VCaP (cell line): ENCODE measurements at regions not wholly inside any gene's neighbourhood (a gene's known extent, or its start where the extent isn't known, plus 50 kb on each side); places are given as distances from the start of the nearest gene placed in this dataset.

Source experiments
- H3K27ac ChIP-seq: fragments of 450-650 bp; 2 replicates; pipeline ENCODE4 v1.5.1; 2017
- TF ChIP-seq, protein P1 (sequence below): fragments of 450-650 bp; conservative IDR thresholded peaks from 2 replicates; pipeline ENCODE4 v1.5.1; 2017; ENCODE audit warnings: mild to moderate bottlenecking, moderate library complexity

GRCh38 chr1:22398656-22399420, 52.8 kb upstream of the ZBTB40 start:
- peak overlapping the region; percentile 19; the same call in 1 of the 2 replicates for H3K27ac ChIP-seq
- TF ChIP-seq, protein P1, sequence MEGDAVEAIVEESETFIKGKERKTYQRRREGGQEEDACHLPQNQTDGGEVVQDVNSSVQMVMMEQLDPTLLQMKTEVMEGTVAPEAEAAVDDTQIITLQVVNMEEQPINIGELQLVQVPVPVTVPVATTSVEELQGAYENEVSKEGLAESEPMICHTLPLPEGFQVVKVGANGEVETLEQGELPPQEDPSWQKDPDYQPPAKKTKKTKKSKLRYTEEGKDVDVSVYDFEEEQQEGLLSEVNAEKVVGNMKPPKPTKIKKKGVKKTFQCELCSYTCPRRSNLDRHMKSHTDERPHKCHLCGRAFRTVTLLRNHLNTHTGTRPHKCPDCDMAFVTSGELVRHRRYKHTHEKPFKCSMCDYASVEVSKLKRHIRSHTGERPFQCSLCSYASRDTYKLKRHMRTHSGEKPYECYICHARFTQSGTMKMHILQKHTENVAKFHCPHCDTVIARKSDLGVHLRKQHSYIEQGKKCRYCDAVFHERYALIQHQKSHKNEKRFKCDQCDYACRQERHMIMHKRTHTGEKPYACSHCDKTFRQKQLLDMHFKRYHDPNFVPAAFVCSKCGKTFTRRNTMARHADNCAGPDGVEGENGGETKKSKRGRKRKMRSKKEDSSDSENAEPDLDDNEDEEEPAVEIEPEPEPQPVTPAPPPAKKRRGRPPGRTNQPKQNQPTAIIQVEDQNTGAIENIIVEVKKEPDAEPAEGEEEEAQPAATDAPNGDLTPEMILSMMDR, result no peak

DNA sequence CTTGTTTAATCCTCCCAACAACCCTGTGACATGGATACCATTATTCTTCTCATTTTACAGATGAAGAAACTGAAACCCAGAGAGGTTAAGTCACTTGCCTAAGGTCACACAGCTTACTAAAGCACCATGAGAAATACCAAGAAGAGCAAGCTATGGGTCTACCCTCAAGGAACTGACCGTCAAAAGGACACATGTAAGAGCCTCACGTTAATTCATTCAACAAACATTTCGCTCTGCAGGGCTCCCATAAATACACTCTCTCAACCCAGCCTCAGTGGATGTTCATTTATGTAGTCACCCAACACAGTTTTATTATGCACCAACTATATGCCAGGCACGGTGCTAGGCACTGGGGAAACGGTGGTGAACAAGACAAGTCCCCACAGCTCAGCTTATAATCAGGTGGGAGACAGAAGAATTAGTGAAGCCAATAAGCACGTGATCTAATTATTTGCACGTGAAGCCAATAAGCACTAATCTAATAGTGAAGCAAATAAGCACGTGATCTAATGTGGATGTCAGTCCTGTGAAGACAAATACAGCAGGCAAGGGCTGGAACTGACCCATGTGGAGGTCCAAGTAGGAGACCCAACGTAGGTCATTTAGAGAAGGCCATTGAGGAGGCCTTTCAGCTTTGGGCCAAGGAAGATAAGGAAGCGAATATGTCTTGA, 52.1 kb upstream of the ZBTB40 start:
- TF ChIP-seq, protein P1, result no peak
- H3K27ac ChIP-seq, result peak overlapping the region; percentile 19; the same call in 1 of the 2 replicates
